ENCODE measurements at regions not wholly inside any gene's neighbourhood (a gene's known extent, or its start where the extent isn't known, plus 50 kb on each side); places are given as distances from the start of the nearest gene placed in this dataset.

DNA sequence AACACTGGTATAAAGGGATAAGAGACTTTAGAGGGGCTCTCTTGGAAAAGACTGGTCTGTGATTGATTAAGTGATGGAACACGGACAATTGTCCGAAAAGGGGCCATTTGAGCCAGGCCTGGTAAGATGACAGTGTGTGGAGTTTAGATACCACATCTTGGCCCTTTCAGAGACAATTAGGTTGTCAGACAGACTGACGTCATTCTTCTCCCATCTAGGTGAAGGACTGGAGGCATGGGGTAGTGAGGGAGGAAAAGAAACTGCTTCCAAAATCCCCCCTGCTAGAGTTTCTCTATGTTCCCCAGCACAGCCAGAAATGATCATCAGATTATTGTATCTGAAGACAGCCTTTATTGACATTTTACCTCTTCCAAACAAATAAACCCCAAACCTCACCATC lies 84.8 kb upstream of the MYO3A start:
- TF ChIP-seq POLR2A (IDR thresholded peaks at IDR 0.05): no peak
- no peak for TF ChIP-seq POLR2AphosphoS5 (IDR thresholded peaks at IDR 0.05; ENCODE audit: insufficient read depth in 1 of 2, low read depth in 1 of 2)
- TF ChIP-seq, protein P1, sequence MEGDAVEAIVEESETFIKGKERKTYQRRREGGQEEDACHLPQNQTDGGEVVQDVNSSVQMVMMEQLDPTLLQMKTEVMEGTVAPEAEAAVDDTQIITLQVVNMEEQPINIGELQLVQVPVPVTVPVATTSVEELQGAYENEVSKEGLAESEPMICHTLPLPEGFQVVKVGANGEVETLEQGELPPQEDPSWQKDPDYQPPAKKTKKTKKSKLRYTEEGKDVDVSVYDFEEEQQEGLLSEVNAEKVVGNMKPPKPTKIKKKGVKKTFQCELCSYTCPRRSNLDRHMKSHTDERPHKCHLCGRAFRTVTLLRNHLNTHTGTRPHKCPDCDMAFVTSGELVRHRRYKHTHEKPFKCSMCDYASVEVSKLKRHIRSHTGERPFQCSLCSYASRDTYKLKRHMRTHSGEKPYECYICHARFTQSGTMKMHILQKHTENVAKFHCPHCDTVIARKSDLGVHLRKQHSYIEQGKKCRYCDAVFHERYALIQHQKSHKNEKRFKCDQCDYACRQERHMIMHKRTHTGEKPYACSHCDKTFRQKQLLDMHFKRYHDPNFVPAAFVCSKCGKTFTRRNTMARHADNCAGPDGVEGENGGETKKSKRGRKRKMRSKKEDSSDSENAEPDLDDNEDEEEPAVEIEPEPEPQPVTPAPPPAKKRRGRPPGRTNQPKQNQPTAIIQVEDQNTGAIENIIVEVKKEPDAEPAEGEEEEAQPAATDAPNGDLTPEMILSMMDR (IDR thresholded peaks at IDR 0.05): no peak
